ENCODE measurements at regions not wholly inside any gene's neighbourhood (a gene's known extent, or its start where the extent isn't known, plus 50 kb on each side); places are given as distances from the start of the nearest gene placed in this dataset.

DNA sequence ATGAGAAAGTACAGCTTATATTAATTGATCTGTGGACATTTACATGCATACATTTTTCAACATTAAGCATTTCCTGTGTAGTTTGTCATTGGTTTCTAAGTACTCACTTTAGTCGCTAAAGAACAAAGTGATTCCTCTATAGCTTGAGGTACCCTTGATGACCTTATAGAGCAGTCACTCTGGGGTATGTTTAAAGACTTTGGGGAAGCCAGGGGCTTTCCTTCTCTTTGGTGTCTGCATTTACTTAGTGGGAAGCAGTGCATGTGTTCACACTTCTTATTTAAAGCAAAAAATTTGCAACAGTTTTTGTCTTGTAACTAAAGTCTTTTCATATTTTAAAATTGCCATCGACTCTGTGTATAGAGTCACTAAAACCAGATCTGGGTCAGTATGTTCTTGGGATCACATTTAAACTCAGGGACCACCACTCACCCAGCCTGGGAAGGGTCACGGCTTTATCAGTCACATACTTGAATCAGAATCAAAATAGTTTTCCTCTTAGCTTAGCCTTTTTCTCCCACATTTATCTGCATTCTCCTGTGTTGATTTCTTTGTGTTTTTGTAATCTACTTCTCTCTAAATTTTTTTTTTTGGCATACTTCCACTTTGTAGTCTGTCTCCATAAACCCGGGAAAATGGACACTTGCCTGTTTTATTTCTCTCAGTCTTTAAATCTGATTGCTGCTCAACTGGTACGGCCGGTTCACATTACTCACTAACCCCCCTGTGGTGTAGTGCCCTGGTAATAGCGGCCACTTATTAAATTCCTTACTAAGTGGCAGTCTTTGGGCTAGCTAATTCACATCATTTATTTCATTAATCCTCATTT lies 143.9 kb upstream of the FBN2 start:
- no peak overlapping the region for H3K4me3 ChIP-seq (ENCODE audit: control insufficient read depth, low read depth, low read length)
- no peak for DNase-seq (ENCODE audit: low read depth)
- TF ChIP-seq, protein P1, sequence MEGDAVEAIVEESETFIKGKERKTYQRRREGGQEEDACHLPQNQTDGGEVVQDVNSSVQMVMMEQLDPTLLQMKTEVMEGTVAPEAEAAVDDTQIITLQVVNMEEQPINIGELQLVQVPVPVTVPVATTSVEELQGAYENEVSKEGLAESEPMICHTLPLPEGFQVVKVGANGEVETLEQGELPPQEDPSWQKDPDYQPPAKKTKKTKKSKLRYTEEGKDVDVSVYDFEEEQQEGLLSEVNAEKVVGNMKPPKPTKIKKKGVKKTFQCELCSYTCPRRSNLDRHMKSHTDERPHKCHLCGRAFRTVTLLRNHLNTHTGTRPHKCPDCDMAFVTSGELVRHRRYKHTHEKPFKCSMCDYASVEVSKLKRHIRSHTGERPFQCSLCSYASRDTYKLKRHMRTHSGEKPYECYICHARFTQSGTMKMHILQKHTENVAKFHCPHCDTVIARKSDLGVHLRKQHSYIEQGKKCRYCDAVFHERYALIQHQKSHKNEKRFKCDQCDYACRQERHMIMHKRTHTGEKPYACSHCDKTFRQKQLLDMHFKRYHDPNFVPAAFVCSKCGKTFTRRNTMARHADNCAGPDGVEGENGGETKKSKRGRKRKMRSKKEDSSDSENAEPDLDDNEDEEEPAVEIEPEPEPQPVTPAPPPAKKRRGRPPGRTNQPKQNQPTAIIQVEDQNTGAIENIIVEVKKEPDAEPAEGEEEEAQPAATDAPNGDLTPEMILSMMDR (IDR thresholded peaks at IDR 0.05; ENCODE audit: control insufficient read depth, insufficient read depth, low read depth, low read length, missing control alignments) = no peak

DNA sequence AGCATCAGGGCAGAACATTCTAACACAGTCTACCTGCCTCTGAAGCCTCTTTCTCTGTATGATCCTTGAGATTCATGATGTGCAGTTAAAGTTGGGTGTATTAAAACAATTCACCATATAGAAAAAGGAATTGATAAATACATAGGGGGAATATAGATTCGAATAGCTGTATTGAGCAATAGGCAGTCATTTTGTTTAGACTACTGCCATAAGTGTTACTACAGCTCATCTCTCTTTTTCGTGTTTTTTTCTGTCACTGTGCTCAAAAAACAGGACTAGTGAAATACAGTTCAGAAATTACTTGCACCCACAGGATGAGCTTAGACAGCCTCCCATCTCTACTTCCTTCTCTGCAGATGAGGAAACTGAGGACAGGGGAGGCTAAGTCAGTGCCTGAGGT lies 144.6 kb upstream of the FBN2 start:
- no peak for DNase-seq (ENCODE audit: low read depth)
- no peak overlapping the region for H3K4me3 ChIP-seq (ENCODE audit: control insufficient read depth, low read depth, low read length)
- TF ChIP-seq, protein P1 (IDR thresholded peaks at IDR 0.05; ENCODE audit: control insufficient read depth, insufficient read depth, low read depth, low read length, missing control alignments) = no peak

DNA sequence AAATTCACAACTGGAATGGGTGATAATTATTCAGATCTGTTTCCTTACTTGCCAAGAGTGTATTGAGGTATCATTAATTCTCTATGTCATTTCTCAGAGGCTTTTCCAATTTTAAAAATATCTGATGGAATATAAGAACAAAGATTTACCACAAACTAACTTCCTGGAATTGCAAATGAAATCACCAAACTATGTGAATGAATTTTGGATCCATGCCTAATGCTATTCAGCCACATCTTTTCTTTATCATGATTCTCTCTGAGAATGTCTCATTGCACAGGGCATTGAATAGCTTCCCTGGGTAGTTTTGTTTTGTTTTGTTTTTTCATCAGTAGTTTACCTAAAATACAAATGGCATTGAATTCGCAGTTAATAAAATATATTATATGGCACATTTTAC lies 146.9 kb upstream of the FBN2 start:
- H3K4me3 ChIP-seq (ENCODE audit: control insufficient read depth, low read depth, low read length) = no peak overlapping the region
- TF ChIP-seq, protein P1 (IDR thresholded peaks at IDR 0.05; ENCODE audit: control insufficient read depth, insufficient read depth, low read depth, low read length, missing control alignments) = no peak
- DNase-seq (ENCODE audit: low read depth) = peak; percentile 8

DNA sequence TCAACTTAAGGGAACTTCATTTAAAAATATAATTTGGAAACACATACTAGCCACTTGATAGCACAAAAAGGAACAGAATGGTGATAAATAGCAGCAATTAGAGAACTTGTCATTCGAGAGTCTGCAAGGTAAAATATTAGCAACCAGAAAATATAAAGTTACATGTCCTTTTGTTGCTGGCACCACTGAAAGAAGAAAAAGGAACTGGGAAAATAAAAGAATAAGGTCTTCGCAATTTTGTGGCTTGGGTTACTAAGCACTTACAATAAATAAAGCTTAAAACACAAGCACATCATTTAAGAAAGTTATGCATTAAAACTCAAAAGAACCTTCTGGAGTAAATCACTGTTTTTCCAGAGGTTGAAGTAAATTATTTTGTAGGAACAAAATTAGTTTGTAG lies 149.9 kb upstream of the FBN2 start:
- DNase-seq (ENCODE audit: low read depth) = no peak
- TF ChIP-seq, protein P1 (IDR thresholded peaks at IDR 0.05; ENCODE audit: control insufficient read depth, insufficient read depth, low read depth, low read length, missing control alignments) = no peak

DNA sequence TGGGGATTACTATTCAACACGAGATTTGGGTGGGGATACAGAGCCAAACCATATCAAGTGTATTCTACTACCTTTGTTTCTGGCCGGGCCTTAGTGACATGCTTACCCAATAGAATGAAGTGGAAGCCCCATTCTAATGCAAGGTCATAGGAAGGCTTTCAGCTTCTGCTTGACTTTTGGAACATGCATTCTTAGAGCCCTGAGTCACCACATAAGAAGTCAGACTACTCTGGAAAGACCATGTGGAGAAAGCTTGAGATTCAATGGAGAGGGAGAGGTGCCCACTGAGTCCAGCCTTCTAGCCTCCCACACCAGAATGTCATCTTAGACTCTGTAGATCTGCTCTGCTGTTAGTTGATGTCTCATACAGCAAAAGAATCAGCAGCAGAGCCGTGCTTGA lies 155.7 kb upstream of the FBN2 start:
- H3K4me3 ChIP-seq (ENCODE audit: control insufficient read depth, low read depth, low read length) = no peak overlapping the region
- no peak for DNase-seq (ENCODE audit: low read depth)
- TF ChIP-seq, protein P1 (IDR thresholded peaks at IDR 0.05; ENCODE audit: control insufficient read depth, insufficient read depth, low read depth, low read length, missing control alignments) = no peak

More for the DNA sequence above, 149.9 kb upstream of the FBN2 start:
- H3K4me3 ChIP-seq (ENCODE audit: control insufficient read depth, low read depth, low read length) = no peak overlapping the region

DNA sequence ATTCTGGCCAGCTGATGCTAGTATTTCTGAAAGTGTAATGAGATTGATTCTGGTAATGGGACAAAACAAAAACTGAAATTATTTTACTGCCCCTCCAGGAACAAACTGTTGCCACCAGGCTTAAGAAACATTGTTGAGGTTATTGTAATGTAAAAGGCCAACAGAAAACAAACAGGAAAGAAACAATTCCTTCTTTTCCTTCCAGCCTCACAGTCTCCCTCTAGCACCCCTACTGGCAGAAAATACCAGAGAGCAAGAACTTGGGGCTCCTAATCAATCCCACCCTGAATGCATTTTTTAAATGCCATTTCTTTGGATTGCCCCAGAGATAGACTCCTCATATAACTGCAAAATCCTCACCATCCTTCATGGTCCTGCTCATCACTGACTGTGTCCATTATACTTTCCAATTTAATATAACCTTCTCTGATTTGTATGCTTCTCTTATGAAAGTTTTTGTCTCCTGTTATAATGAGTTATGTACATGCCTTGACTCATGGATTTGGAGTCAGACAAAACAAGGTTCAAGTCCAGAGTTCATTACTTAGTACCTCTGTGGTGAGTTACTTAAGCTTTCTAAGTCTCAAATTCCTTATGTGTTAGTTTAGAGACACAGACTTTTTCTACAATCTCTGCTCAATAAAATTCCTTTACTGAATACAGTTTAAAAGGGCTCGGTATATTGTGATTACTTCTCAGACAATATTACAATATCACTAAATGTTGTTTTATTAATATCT lies 157.9 kb upstream of the FBN2 start:
- no peak overlapping the region for H3K4me3 ChIP-seq (ENCODE audit: control insufficient read depth, low read depth, low read length)
- TF ChIP-seq, protein P1 (IDR thresholded peaks at IDR 0.05; ENCODE audit: control insufficient read depth, insufficient read depth, low read depth, low read length, missing control alignments) = peak; percentile 50
- DNase-seq (ENCODE audit: low read depth) = peak; percentile 14
